BE2C (cell line): ENCODE measurements at regions not wholly inside any gene's neighbourhood (a gene's known extent, or its start where the extent isn't known, plus 50 kb on each side); places are given as distances from the start of the nearest gene placed in this dataset.

Experiments used
- DNase-seq: peaks from one replicate; pipeline ENCODE4 v3.0.0-alpha.2; 2020
- H3K27me3 ChIP-seq: fragments of 250-450 bp; sonication (Bioruptor Pico); 2 replicates; pipeline ENCODE4 v1.5.1; 2020; ENCODE audit warnings: mild to moderate bottlenecking
- H3K36me3 ChIP-seq: fragments of 250-450 bp; sonication (Bioruptor Pico); 2 replicates; pipeline ENCODE4 v1.5.1; 2020; ENCODE audit warnings: mild to moderate bottlenecking
- H3K4me1 ChIP-seq: fragments of 250-450 bp; sonication (Bioruptor Pico); 2 replicates; pipeline ENCODE4 v1.5.1; 2020
- H3K4me3 ChIP-seq: 2 replicates; pipeline ENCODE4 v1.5.1; 2011; ENCODE audit warnings: low read depth, low read length
- H3K9me3 ChIP-seq: fragments of 250-450 bp; sonication (Bioruptor Pico); 2 replicates; pipeline ENCODE4 v1.5.1; 2020
- TF ChIP-seq, protein P1 (sequence below): IDR thresholded peaks from 2 replicates; pipeline ENCODE4 v1.5.1; 2012; ENCODE audit warnings: mild to moderate bottlenecking, low read depth, low read length

DNA sequence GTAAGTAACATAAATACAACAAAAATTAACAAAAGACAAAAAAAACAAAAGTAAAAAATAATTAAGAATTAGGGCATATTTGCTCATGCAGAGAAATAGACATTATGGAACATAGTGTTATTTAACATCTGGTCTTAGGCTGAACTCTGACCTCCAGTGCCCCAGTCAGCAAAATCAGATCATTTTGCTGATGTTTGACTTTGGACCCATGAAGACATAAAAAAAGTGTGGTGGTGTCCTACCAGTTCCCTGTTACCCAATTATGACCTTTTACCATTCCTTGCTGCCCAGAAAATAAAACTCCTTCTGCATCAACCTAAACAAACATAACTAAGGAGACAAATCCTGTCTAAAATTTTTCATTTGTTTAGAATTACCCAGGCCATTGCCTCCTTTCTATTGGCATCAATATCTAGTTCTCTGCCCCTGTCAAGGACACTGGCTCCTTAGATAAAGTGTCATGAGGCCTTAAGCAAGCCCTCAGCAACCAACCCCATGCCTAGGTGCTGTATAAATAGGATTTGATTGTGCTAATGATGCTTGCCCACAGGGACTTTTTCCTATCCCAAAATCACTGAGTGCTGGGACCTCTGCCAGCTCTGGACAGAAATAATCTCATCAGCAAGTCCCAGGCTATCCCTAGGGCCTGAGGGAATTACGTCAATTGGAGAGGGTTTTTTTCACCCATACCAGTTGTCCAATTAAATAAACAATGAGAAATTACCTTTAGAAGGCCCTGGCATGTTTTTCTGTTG lies 334.5 kb upstream of the UMPS start:
- DNase-seq, result peak; percentile 92

GRCh38 chr3:124396339-124396950 lies 333.8 kb upstream of the UMPS start:
- TF ChIP-seq, protein P1, sequence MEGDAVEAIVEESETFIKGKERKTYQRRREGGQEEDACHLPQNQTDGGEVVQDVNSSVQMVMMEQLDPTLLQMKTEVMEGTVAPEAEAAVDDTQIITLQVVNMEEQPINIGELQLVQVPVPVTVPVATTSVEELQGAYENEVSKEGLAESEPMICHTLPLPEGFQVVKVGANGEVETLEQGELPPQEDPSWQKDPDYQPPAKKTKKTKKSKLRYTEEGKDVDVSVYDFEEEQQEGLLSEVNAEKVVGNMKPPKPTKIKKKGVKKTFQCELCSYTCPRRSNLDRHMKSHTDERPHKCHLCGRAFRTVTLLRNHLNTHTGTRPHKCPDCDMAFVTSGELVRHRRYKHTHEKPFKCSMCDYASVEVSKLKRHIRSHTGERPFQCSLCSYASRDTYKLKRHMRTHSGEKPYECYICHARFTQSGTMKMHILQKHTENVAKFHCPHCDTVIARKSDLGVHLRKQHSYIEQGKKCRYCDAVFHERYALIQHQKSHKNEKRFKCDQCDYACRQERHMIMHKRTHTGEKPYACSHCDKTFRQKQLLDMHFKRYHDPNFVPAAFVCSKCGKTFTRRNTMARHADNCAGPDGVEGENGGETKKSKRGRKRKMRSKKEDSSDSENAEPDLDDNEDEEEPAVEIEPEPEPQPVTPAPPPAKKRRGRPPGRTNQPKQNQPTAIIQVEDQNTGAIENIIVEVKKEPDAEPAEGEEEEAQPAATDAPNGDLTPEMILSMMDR, result no peak
- H3K4me1 ChIP-seq, result peaks cover 37% of the 10 kb centered on the region
- H3K9me3 ChIP-seq, result no peaks in the 10 kb centered on the region
- peak; percentile 22 for DNase-seq
- peaks cover 24% of the 10 kb centered on the region for H3K36me3 ChIP-seq
- 0 out of 2 replicates have a peak overlapping the region, but pooled peaks have one; percentile 6 for H3K4me3 ChIP-seq
- H3K27me3 ChIP-seq, result no peaks in the 10 kb centered on the region

More for the DNA sequence above, 334.5 kb upstream of the UMPS start:
- Histone ChIP-seq H3K36me3 (peaks cover 21% of the 10 kb centered on the region), H3K9me3 (no peaks in the 10 kb centered on the region), H3K27me3 (no peaks in the 10 kb centered on the region), H3K4me1 (peaks cover 37% of the 10 kb centered on the region), H3K4me3 (no peak overlapping the region)
- TF ChIP-seq, protein P1, result no peak

DNA sequence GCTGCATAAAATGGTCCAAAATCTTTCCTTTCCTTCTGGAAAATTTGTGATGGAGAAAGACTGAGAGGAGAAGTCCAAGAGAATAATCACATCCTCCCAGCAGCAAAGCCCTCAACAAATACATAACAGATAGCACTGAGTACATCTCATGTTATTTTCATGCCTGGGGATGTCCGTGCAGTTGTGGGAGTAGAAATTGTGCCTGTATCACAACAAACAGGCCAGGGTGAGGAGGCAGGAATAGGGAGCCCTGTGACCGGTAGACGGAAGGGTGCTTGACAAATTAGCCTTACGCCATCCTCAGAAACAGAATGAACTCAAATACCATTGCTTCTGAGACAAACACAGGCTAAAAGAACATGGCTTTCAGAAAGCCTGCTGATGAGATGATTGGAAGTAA lies 333.2 kb upstream of the UMPS start:
- no peak overlapping the region for H3K4me3 ChIP-seq
- no peaks in the 10 kb centered on the region for H3K9me3 ChIP-seq
- H3K36me3 ChIP-seq, result peaks cover 24% of the 10 kb centered on the region
- H3K4me1 ChIP-seq, result peaks cover 37% of the 10 kb centered on the region
- no peak for DNase-seq
- no peaks in the 10 kb centered on the region for H3K27me3 ChIP-seq
- TF ChIP-seq, protein P1, result no peak

GRCh38 chr3:124398594-124398993 lies 331.7 kb upstream of the UMPS start:
- H3K9me3 ChIP-seq, result no peaks in the 10 kb centered on the region
- TF ChIP-seq, protein P1, result no peak
- H3K27me3 ChIP-seq, result no peaks in the 10 kb centered on the region
- H3K4me1 ChIP-seq, result peaks cover 40% of the 10 kb centered on the region
- H3K36me3 ChIP-seq, result peaks cover 24% of the 10 kb centered on the region
- H3K4me3 ChIP-seq, result no peak overlapping the region
- DNase-seq, result no peak

- DNase-seq, result no peak
- TF ChIP-seq, protein P1, result no peak
- peaks cover 12% of the 10 kb centered on the region for H3K4me1 ChIP-seq
- H3K4me3 ChIP-seq, result no peak overlapping the region
- peaks cover 24% of the 10 kb centered on the region for H3K36me3 ChIP-seq
- H3K9me3 ChIP-seq, result no peaks in the 10 kb centered on the region
- H3K27me3 ChIP-seq, result no peaks in the 10 kb centered on the region
Observed at GRCh38 chr3:124401843-124402242, 328.4 kb upstream of the UMPS start.

- no peak for DNase-seq
- Histone ChIP-seq H3K36me3 (peaks cover 22% of the 10 kb centered on the region), H3K4me1 (peaks cover 3% of the 10 kb centered on the region; the same call in 1 of the 2 replicates), H3K27me3 (no peaks in the 10 kb centered on the region), H3K4me3 (no peak overlapping the region), H3K9me3 (no peaks in the 10 kb centered on the region)
- TF ChIP-seq, protein P1, result no peak
Observed at GRCh38 chr3:124402791-124403190, 327.5 kb upstream of the UMPS start.
